A549 (cell line): ENCODE measurements at regions not wholly inside any gene's neighbourhood (a gene's known extent, or its start where the extent isn't known, plus 50 kb on each side); places are given as distances from the start of the nearest gene placed in this dataset.
A peak's percentile ranks its signal among the peaks of the same experiment; 100 is the strongest.

ENCODE experiments used
- ATAC-seq, 2 experiments: fragments of 200-7000 bp in 1 of 2; fragments of >200 bp in 1 of 2; cut with Nextera tagmentation in 1 of 2; cut with Tn5 transposase in 1 of 2; 3 replicates each; pipeline versions ENCODE4 v1.8.0 to v1.9.1; 2018 to 2020; ENCODE audit warnings: mild to moderate bottlenecking in 1 of 2, moderate library complexity in 1 of 2
- CTCF ChIA-PET: fragments of 300-600 bp; sonication (Branson Sonifier 250); formaldehyde crosslinking; extraction: SDS; loops from one replicate; lab custom pipeline; 2021; ENCODE audit warnings: antibody characterized with exemption, inconsistent platforms; lab: Yijun Ruan, JAX
- POLR2A ChIA-PET: fragments of 350-600 bp; formaldehyde crosslinking; extraction: SDS; loops from one replicate; lab custom pipeline; 2021; ENCODE audit warnings: antibody characterized with exemption, inconsistent platforms; lab: Yijun Ruan, JAX
- DNase-seq, 2 experiments: peaks; one replicate each; pipeline versions ENCODE4 v3.0.0 to v3.0.0-alpha.2; 2011 to 2016; ENCODE audit warnings: low read depth in 1 of 2, low spot score in 1 of 2
- FAIRE-seq: peaks from 2 replicates; lab custom pipeline; 2011; peaks lifted over from hg19 to GRCh38; lab: Jason Lieb, UNC
- H3K27ac ChIP-seq, 2 experiments: fragments of >200 bp; sonication (Bioruptor Twin); formaldehyde crosslinking; 3 replicates each; pipeline ENCODE4 v1.5.1; 2016 to 2017
- H3K4me1 ChIP-seq: fragments of >200 bp; sonication (Bioruptor Twin); formaldehyde crosslinking; 3 replicates; pipeline ENCODE4 v1.6.1; 2016
- H3K4me2 ChIP-seq: fragments of >200 bp; sonication (Bioruptor Twin); formaldehyde crosslinking; 3 replicates; pipeline ENCODE4 v1.6.1; 2016
- H3K4me3 ChIP-seq: fragments of >200 bp; sonication (Bioruptor Twin); formaldehyde crosslinking; 3 replicates; pipeline ENCODE4 v1.5.1; 2016
- H3K9me3 ChIP-seq: fragments of >200 bp; sonication (Bioruptor Twin); formaldehyde crosslinking; 3 replicates; pipeline ENCODE4 v1.6.1; 2016
- BCL3 ChIP-seq: fragments of >200 bp; sonication (Bioruptor Twin); formaldehyde crosslinking; IDR thresholded peaks from 3 replicates; pipeline ENCODE4 v1.6.1; 2016
- BHLHE40 ChIP-seq: IDR thresholded peaks from 2 replicates; pipeline ENCODE4 v1.6.1; 2012; ENCODE audit warnings: low read depth, low read length, inconsistent platforms
- CBX8 ChIP-seq: fragments of 200-600 bp; sonication (generic); IDR thresholded peaks from 2 replicates; pipeline ENCODE4 v1.6.1; 2016
- CHD4 ChIP-seq: fragments of 200-600 bp; sonication (generic); IDR thresholded peaks from 2 replicates; pipeline ENCODE4 v1.6.1; 2016; ENCODE audit warnings: antibody characterized with exemption, mild to moderate bottlenecking, borderline replicate concordance
- EP300 ChIP-seq, 2 experiments: fragments of >200 bp; sonication (Bioruptor Twin); formaldehyde crosslinking; IDR thresholded peaks; 2 replicates in 1 of 2; 3 replicates in 1 of 2; pipeline ENCODE4 v1.6.1; 2016 to 2017
- ESRRA ChIP-seq: fragments of 150-350 bp; IDR thresholded peaks from 2 replicates; pipeline ENCODE4 v1.6.1; 2014; ENCODE audit warnings: mild to moderate bottlenecking, low read length, borderline replicate concordance
- FOSB ChIP-seq: fragments of 250-450 bp; sonication (Bioruptor Pico); IDR thresholded peaks from 2 replicates; pipeline ENCODE4 v1.5.0; 2020; ENCODE audit warnings: mild to moderate bottlenecking, moderate library complexity
- FOSL2 ChIP-seq, 2 experiments: fragments of 450-650 bp in 1 of 2; fragments of >200 bp in 1 of 2; sonication (Bioruptor Twin) in 1 of 2; formaldehyde crosslinking; IDR thresholded peaks; 2 replicates each; pipeline versions ENCODE4 v1.5.0 to v1.6.1; 2016 to 2020; ENCODE audit warnings: mild to moderate bottlenecking in 1 of 2, moderate library complexity in 1 of 2
- HEYL ChIP-seq: fragments of 250-450 bp; sonication (Bioruptor Pico); IDR thresholded peaks from 2 replicates; pipeline ENCODE4 v1.8.0; 2021; ENCODE audit warnings: mild to moderate bottlenecking, moderate library complexity
- HOXA7 ChIP-seq: fragments of 250-450 bp; sonication (Bioruptor Pico); IDR thresholded peaks from 2 replicates; pipeline ENCODE4 v1.5.0; 2020; ENCODE audit warnings: mild to moderate bottlenecking, moderate library complexity
- JUNB ChIP-seq: fragments of >200 bp; sonication (Bioruptor Twin); formaldehyde crosslinking; IDR thresholded peaks from 2 replicates; pipeline ENCODE4 v1.6.1; 2016
- KDM5A ChIP-seq: fragments of 200-600 bp; sonication (generic); IDR thresholded peaks from 2 replicates; pipeline ENCODE4 v1.6.1; 2016; ENCODE audit warnings: antibody characterized with exemption, mild to moderate bottlenecking
- MAFK ChIP-seq: fragments of 450-650 bp; IDR thresholded peaks from 2 replicates; pipeline ENCODE4 v1.6.1; 2014; ENCODE audit not compliant: partially characterized antibody
- MYC ChIP-seq: IDR thresholded peaks from 2 replicates; pipeline ENCODE4 v1.6.1; 2012; ENCODE audit warnings: mild to moderate bottlenecking, inconsistent platforms, low read length, improper control_type of control experiment, borderline replicate concordance
- NFE2L2 ChIP-seq: fragments of 150-350 bp; conservative IDR thresholded peaks from 2 replicates; pipeline ENCODE4 v1.6.1; 2014; ENCODE audit warnings: low read length
- PHF8 ChIP-seq: fragments of 200-600 bp; sonication (generic); IDR thresholded peaks from 2 replicates; pipeline ENCODE4 v1.6.1; 2016; ENCODE audit warnings: low read depth, mild to moderate bottlenecking, antibody characterized with exemption, moderate library complexity, borderline replicate concordance
- POLR2A ChIP-seq: IDR thresholded peaks from 2 replicates; pipeline ENCODE4 v1.6.1; 2012; ENCODE audit warnings: mild to moderate bottlenecking, low read length
- POLR2AphosphoS2 ChIP-seq: conservative IDR thresholded peaks from 2 replicates; pipeline ENCODE4 v1.6.1; 2012; ENCODE audit warnings: low read length, improper control_type of control experiment, inconsistent platforms
- RAD21 ChIP-seq, 2 experiments: fragments of >200 bp in 1 of 2; sonication (Bioruptor Twin) in 1 of 2; formaldehyde crosslinking in 1 of 2; IDR thresholded peaks in 1 of 2; conservative IDR thresholded peaks in 1 of 2; 2 replicates in 1 of 2; 3 replicates in 1 of 2; pipeline ENCODE4 v1.6.1; 2012 to 2018; ENCODE audit warnings: inconsistent platforms in 1 of 2
- RCOR1 ChIP-seq: fragments of 150-350 bp; IDR thresholded peaks from 2 replicates; pipeline ENCODE4 v1.6.1; 2014; ENCODE audit warnings: antibody characterized with exemption, low read length, low read depth
- REST ChIP-seq: fragments of 200-600 bp; sonication (generic); IDR thresholded peaks from 2 replicates; pipeline ENCODE4 v1.6.1; 2016; ENCODE audit warnings: antibody characterized with exemption, mild to moderate bottlenecking, moderate library complexity
- RFX5 ChIP-seq: fragments of 450-650 bp; IDR thresholded peaks from 2 replicates; pipeline ENCODE4 v1.7.1; 2014; ENCODE audit warnings: antibody characterized with exemption, mild to moderate bottlenecking, moderate library complexity
- RNF2 ChIP-seq: fragments of 200-600 bp; sonication (generic); IDR thresholded peaks from 2 replicates; pipeline ENCODE4 v1.6.1; 2016; ENCODE audit warnings: low read depth, mild to moderate bottlenecking, antibody characterized with exemption, moderate library complexity, borderline replicate concordance
- TFCP2L1 ChIP-seq: fragments of 250-450 bp; sonication (Bioruptor Pico); IDR thresholded peaks from 2 replicates; pipeline ENCODE4 v1.5.0; 2021; ENCODE audit warnings: mild to moderate bottlenecking
- TP53 ChIP-seq: fragments of 250-450 bp; sonication (Bioruptor Pico); IDR thresholded peaks from 2 replicates; pipeline ENCODE4 v1.5.0; 2021; ENCODE audit warnings: mild to moderate bottlenecking, moderate library complexity
- WGBS: methylation state at CpG from one replicate; pipeline ENCODE4 v1.1.6; 2017; ENCODE audit errors: missing lambda C conversion rate; 5-methylcytosine and 5-hydroxymethylcytosine counted together
- TF ChIP-seq, protein P1 (sequence below): fragments of 150-350 bp; IDR thresholded peaks from 2 replicates; pipeline ENCODE4 v1.6.1; 2014; ENCODE audit warnings: low read depth, mild to moderate bottlenecking, low read length
- TF ChIP-seq, protein P2 (sequence below): IDR thresholded peaks from 2 replicates; pipeline ENCODE4 v1.6.1; 2012
- TF ChIP-seq, protein P3 (sequence below): fragments of >200 bp; sonication (Bioruptor Twin); formaldehyde crosslinking; IDR thresholded peaks from 2 replicates; pipeline ENCODE4 v1.6.1; 2016

DNA sequence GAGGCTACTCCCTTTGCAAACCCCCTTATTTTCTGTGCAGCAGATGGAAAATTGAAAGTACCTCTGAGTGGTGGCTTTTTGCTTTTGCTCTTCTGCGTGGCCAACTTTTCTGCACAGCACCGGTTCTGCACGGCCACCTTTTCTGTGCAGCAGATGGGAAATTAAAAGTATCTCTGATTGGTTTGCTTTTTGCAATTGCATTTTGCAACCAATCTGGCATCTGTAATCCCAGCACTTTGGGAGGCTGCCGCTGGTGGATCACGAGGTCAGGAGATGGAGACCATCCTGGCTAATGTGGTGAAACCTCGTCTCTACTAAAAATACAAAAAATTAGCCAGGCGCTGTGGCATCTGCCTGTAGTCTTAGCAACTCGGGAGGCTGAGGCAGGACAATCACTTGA, 79.5 kb upstream of the CHMP2B start:
- Histone ChIP-seq H3K4me2 (no peak overlapping the region), H3K4me3 (no peak overlapping the region), H3K27ac (no peak overlapping the region), H3K4me1 (no peaks in the 10 kb centered on the region), H3K9me3 (peaks cover 2% of the 10 kb centered on the region; the same call in 1 of the 3 replicates)
- 72% methylated on average over 8 of the region's 8 CpGs for WGBS
- DNase-seq: no peak
- CTCF ChIA-PET: no interaction called here
- FAIRE-seq: no peak
- POLR2A ChIA-PET: no interaction called here
- ATAC-seq: no peak
- no peak for TF ChIP-seq POLR2A
- no peak for TF ChIP-seq TFCP2L1 (CRISPR knock-in tag)
- TF ChIP-seq RFX5: no peak
- TF ChIP-seq ESRRA: no peak
- no peak for TF ChIP-seq RAD21 (conservative IDR thresholded peaks at IDR 0.05 in 1 of 2, IDR thresholded peaks at IDR 0.05 in 1 of 2)
- TF ChIP-seq EP300 (IDR thresholded peaks at IDR 0.05): no peak
- TF ChIP-seq TP53: no peak
- no peak for TF ChIP-seq FOSB (CRISPR knock-in tag)
- TF ChIP-seq KDM5A: no peak
- TF ChIP-seq CHD4: no peak
- TF ChIP-seq RNF2: no peak
- TF ChIP-seq REST: no peak
- no peak for TF ChIP-seq HOXA7 (CRISPR knock-in tag)
- no peak for TF ChIP-seq JUNB
- no peak for TF ChIP-seq FOSL2 (IDR thresholded peaks at IDR 0.05)
- TF ChIP-seq FOSL2 (CRISPR knock-in tag; IDR thresholded peaks at IDR 0.05): no peak
- no peak for TF ChIP-seq MAFK
- TF ChIP-seq, protein P1, sequence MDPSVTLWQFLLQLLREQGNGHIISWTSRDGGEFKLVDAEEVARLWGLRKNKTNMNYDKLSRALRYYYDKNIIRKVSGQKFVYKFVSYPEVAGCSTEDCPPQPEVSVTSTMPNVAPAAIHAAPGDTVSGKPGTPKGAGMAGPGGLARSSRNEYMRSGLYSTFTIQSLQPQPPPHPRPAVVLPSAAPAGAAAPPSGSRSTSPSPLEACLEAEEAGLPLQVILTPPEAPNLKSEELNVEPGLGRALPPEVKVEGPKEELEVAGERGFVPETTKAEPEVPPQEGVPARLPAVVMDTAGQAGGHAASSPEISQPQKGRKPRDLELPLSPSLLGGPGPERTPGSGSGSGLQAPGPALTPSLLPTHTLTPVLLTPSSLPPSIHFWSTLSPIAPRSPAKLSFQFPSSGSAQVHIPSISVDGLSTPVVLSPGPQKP: no peak
- no peak for TF ChIP-seq CBX8
- TF ChIP-seq PHF8: no peak
- TF ChIP-seq BCL3: no peak
- TF ChIP-seq, all 56 proteins: peak for 0

DNA sequence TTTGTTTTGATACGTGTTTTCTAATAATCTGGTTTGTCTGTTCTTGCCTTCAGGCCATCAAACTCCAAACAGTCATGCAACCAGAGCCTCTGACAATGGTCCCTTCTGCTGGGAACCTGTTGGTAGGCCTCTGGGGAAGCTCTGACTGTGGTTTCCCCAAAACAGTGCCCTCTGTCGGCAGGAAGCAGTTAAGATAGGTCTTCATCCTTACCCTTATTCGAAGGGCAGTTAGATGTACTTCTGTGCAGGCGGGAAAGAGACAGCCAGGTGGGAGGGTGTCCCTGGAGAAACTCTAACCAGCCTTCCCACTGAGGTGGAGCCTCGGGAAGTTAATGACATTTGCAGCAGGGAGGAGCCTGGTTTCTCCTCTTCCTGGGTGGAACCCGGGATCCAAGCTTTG, 81.6 kb upstream of the CHMP2B start:
- CTCF ChIA-PET: no interaction called here
- Histone ChIP-seq H3K4me1 (no peaks in the 10 kb centered on the region), H3K9me3 (peaks cover 20% of the 10 kb centered on the region), H3K27ac (no peak overlapping the region), H3K4me2 (no peak overlapping the region)
- WGBS: 67% methylated on average over 6 of the region's 6 CpGs
- peak in 1 of 2 experiments; percentile 78; a peak in 3 of 6 replicates for ATAC-seq
- no peak for FAIRE-seq
- DNase-seq: peak in 1 of 2 experiments; percentile 41
- no peak for TF ChIP-seq JUNB
- no peak for TF ChIP-seq EP300 (IDR thresholded peaks at IDR 0.05)
- no peak for TF ChIP-seq KDM5A
- TF ChIP-seq, protein P2, sequence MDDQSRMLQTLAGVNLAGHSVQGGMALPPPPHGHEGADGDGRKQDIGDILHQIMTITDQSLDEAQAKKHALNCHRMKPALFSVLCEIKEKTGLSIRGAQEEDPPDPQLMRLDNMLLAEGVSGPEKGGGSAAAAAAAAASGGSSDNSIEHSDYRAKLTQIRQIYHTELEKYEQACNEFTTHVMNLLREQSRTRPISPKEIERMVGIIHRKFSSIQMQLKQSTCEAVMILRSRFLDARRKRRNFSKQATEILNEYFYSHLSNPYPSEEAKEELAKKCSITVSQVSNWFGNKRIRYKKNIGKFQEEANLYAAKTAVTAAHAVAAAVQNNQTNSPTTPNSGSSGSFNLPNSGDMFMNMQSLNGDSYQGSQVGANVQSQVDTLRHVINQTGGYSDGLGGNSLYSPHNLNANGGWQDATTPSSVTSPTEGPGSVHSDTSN: no peak
- no peak for TF ChIP-seq RCOR1
- no peak for TF ChIP-seq REST
- no peak for TF ChIP-seq BHLHE40
- TF ChIP-seq MYC: no peak
- TF ChIP-seq, protein P3, sequence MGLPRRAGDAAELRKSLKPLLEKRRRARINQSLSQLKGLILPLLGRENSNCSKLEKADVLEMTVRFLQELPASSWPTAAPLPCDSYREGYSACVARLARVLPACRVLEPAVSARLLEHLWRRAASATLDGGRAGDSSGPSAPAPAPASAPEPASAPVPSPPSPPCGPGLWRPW: no peak
- TF ChIP-seq NFE2L2: no peak
- TF ChIP-seq HEYL (CRISPR knock-in tag): no peak
- no peak for TF ChIP-seq POLR2AphosphoS2
- TF ChIP-seq, all 56 proteins: peak for 0
- POLR2A ChIA-PET: no interaction called here
- no peak overlapping the region for H3K4me3 ChIP-seq
